ENCODE measurements at regions not wholly inside any gene's neighbourhood (a gene's known extent, or its start where the extent isn't known, plus 50 kb on each side); places are given as distances from the start of the nearest gene placed in this dataset.
"Not testable (repeated sequence)": the region's sequence is repeated elsewhere in the genome, so short reads cannot be mapped to it uniquely, and the experiment has no call there.

GRCh38 chr1:221576268-221576667, 165.6 kb downstream of the DUSP10 start:
- Mint-ChIP-seq H3K27ac (ENCODE audit: unreplicated experiment) (no peak overlapping the region), H3K36me3 (ENCODE audit: low read depth, unreplicated experiment) (no peaks in the 10 kb centered on the region)
- no peak for DNase-seq (ENCODE audit: low spot score)

DNA sequence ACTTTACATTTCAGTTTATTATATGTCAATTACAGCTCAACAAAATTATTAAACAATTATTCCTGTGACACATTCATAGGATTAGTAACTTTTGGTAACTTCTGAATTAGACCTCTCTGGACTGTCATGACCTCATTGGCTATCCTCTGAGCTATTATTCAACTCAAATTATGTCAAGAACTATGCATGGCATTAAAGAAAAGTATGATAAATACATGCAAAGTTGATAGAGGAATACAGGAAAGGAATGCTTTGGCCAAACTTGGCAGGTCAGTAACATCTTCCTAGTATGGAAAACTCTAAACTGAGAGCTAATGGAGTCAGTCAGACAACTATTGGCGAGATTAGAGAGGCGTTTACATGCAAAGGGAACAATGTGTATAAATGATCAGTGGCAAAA, 158.4 kb downstream of the DUSP10 start:
- no peak for DNase-seq (ENCODE audit: low spot score)
- no peaks in the 10 kb centered on the region for H3K9me3 Mint-ChIP-seq (ENCODE audit: unreplicated experiment)
- no peak for TF ChIP-seq CTCF (IDR thresholded peaks at IDR 0.05; ENCODE audit: unreplicated experiment)
- no peaks in the 10 kb centered on the region for H3K27me3 Mint-ChIP-seq (ENCODE audit: unreplicated experiment)
- H3K36me3 Mint-ChIP-seq (ENCODE audit: low read depth, unreplicated experiment) = no peaks in the 10 kb centered on the region
- H3K4me1 Mint-ChIP-seq (ENCODE audit: unreplicated experiment) = peaks cover 3% of the 10 kb centered on the region
- H3K27ac Mint-ChIP-seq (ENCODE audit: unreplicated experiment) = no peak overlapping the region
- no peak overlapping the region for H3K4me3 Mint-ChIP-seq (ENCODE audit: unreplicated experiment)

More at GRCh38 chr1:221576268-221576667, 165.6 kb downstream of the DUSP10 start:
- Mint-ChIP-seq H3K4me1 (ENCODE audit: unreplicated experiment) (no peaks in the 10 kb centered on the region), H3K4me3 (ENCODE audit: unreplicated experiment) (no peak overlapping the region), H3K27me3 (ENCODE audit: unreplicated experiment) (no peaks in the 10 kb centered on the region), H3K9me3 (ENCODE audit: unreplicated experiment) (no peaks in the 10 kb centered on the region)
- TF ChIP-seq CTCF (IDR thresholded peaks at IDR 0.05; ENCODE audit: unreplicated experiment) = no peak

DNA sequence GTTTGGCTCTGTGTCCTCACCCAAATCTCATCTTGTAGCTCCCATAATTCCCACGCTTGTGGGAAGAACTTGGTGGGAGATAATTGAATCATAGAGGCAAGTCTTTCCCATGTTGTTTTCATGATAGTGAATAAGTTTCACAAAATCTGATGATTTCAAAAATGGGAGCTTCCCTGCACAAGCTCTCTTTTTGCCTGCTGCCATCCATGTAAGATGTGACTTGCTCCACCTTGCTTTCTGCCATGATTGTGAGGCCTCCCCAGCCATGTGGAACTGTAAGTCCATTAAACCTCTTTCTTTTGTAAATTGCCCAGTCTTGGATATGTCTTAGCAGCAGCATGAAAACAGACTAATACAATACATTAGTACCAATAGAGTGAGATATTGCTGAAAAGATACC, 154.9 kb downstream of the DUSP10 start:
- not testable (repeated sequence) for H3K9me3 Mint-ChIP-seq (ENCODE audit: unreplicated experiment); H3K27ac Mint-ChIP-seq (ENCODE audit: unreplicated experiment)

GRCh38 chr1:221591250-221591649, 150.6 kb downstream of the DUSP10 start:
- DNase-seq (ENCODE audit: low spot score); H3K36me3 Mint-ChIP-seq (ENCODE audit: low read depth, unreplicated experiment); H3K27ac Mint-ChIP-seq (ENCODE audit: unreplicated experiment); H3K27me3 Mint-ChIP-seq (ENCODE audit: unreplicated experiment); H3K4me1 Mint-ChIP-seq (ENCODE audit: unreplicated experiment); H3K9me3 Mint-ChIP-seq (ENCODE audit: unreplicated experiment); H3K4me3 Mint-ChIP-seq (ENCODE audit: unreplicated experiment): not testable (repeated sequence)

More for the DNA sequence above, 154.9 kb downstream of the DUSP10 start:
- DNase-seq (ENCODE audit: low spot score); H3K27me3 Mint-ChIP-seq (ENCODE audit: unreplicated experiment); H3K4me3 Mint-ChIP-seq (ENCODE audit: unreplicated experiment); H3K4me1 Mint-ChIP-seq (ENCODE audit: unreplicated experiment); H3K36me3 Mint-ChIP-seq (ENCODE audit: low read depth, unreplicated experiment): not testable (repeated sequence)

- no peak for TF ChIP-seq CTCF (IDR thresholded peaks at IDR 0.05; ENCODE audit: unreplicated experiment)
- H3K4me1 Mint-ChIP-seq (ENCODE audit: unreplicated experiment) = no peaks in the 10 kb centered on the region
- H3K27me3 Mint-ChIP-seq (ENCODE audit: unreplicated experiment) = peaks cover 4% of the 10 kb centered on the region
- H3K9me3 Mint-ChIP-seq (ENCODE audit: unreplicated experiment) = no peaks in the 10 kb centered on the region
- no peak overlapping the region for H3K4me3 Mint-ChIP-seq (ENCODE audit: unreplicated experiment)
- H3K36me3 Mint-ChIP-seq (ENCODE audit: low read depth, unreplicated experiment) = no peaks in the 10 kb centered on the region
- no peak for DNase-seq (ENCODE audit: low spot score)
- no peak overlapping the region for H3K27ac Mint-ChIP-seq (ENCODE audit: unreplicated experiment)
Observed at GRCh38 chr1:221594576-221594975, 147.3 kb downstream of the DUSP10 start.

- Mint-ChIP-seq H3K4me1 (ENCODE audit: unreplicated experiment) (no peaks in the 10 kb centered on the region), H3K27me3 (ENCODE audit: unreplicated experiment) (peaks cover 4% of the 10 kb centered on the region), H3K36me3 (ENCODE audit: low read depth, unreplicated experiment) (no peaks in the 10 kb centered on the region), H3K4me3 (ENCODE audit: unreplicated experiment) (no peak overlapping the region), H3K27ac (ENCODE audit: unreplicated experiment) (no peak overlapping the region), H3K9me3 (ENCODE audit: unreplicated experiment) (no peaks in the 10 kb centered on the region)
- TF ChIP-seq CTCF (IDR thresholded peaks at IDR 0.05; ENCODE audit: unreplicated experiment) = no peak
- DNase-seq (ENCODE audit: low spot score) = no peak
Observed at GRCh38 chr1:221598122-221598521, 143.8 kb downstream of the DUSP10 start.

Data from endothelial cell (in vitro differentiated cells).